GM12878 (cell line): ENCODE measurements at regions not wholly inside any gene's neighbourhood (a gene's known extent, or its start where the extent isn't known, plus 50 kb on each side); places are given as distances from the start of the nearest gene placed in this dataset.
A peak's percentile ranks its signal among the peaks of the same experiment; 100 is the strongest.

Experiments
- ATAC-seq: fragments of 200-7000 bp; cut with Tn5 transposase; 3 replicates; pipeline ENCODE4 v1.9.1; 2020; ENCODE audit warnings: mild to moderate bottlenecking, moderate library complexity
- BruUV-seq: library from RNA; stranded (reverse); fragments of 400-500 nt; replicated peaks from 2 replicates; lab custom pipeline; 2021; lab: Mats Ljungman, UMichigan
- CTCF ChIA-PET: fragments of 300-600 bp; sonication (Branson Sonifier 250); formaldehyde crosslinking; extraction: SDS; loops from one replicate; lab custom pipeline; 2021; ENCODE audit warnings: inconsistent platforms; lab: Yijun Ruan, JAX
- POLR2A ChIA-PET: fragments of 350-600 bp; formaldehyde crosslinking; extraction: SDS; loops from one replicate; lab custom pipeline; 2021; ENCODE audit warnings: inconsistent platforms; lab: Charles Lee
- RAD21 ChIA-PET: fragments of 300-600 bp; sonication (Branson Sonifier 250); formaldehyde crosslinking; loops from one replicate; lab custom pipeline; 2023; ENCODE audit warnings: antibody characterized with exemption; ENCODE audit not compliant: unreplicated experiment; lab: Charles Lee
- SMC1A ChIA-PET: fragments of 300-600 bp; sonication (Branson Sonifier 250); formaldehyde crosslinking; loops from one replicate; lab custom pipeline; 2023; ENCODE audit not compliant: unreplicated experiment, uncharacterized antibody; lab: Charles Lee
- DNase-seq: peaks from one replicate; pipeline ENCODE4 v3.0.0-alpha.2; 2011; ENCODE audit warnings: low read depth, low spot score
- FAIRE-seq: peaks from 3 replicates; lab custom pipeline; 2011; peaks lifted over from hg19 to GRCh38; lab: Jason Lieb, UNC
- H2AFZ ChIP-seq: 2 replicates; pipeline ENCODE4 v1.6.0; 2011; ENCODE audit warnings: low read depth, low read length, control low read depth; ENCODE audit not compliant: control insufficient read depth
- H3K27ac ChIP-seq: 2 replicates; pipeline ENCODE4 v1.5.1; 2011; ENCODE audit warnings: control low read depth; ENCODE audit not compliant: control insufficient read depth, insufficient read depth
- H3K27me3 ChIP-seq, 2 experiments: replicated peaks in 1 of 2; 2 replicates each; pipeline versions ENCODE4 v1.6.0 to v1.6.1; 2011; ENCODE audit warnings: low read length in 1 of 2; ENCODE audit not compliant: control insufficient read depth in 2 of 2, insufficient read depth in 2 of 2
- H3K36me3 ChIP-seq, 2 experiments: 2 replicates each; pipeline ENCODE4 v1.5.1; 2011; ENCODE audit warnings: low read length in 1 of 2; ENCODE audit not compliant: control insufficient read depth in 2 of 2, insufficient read depth in 2 of 2
- H3K4me1 ChIP-seq: 2 replicates; pipeline ENCODE4 v1.6.1; 2011; ENCODE audit warnings: mild to moderate bottlenecking, low read length, moderate library complexity, mixed read lengths; ENCODE audit not compliant: control insufficient read depth, insufficient read depth
- H3K4me2 ChIP-seq: 2 replicates; pipeline ENCODE4 v1.6.0; 2011; ENCODE audit warnings: control low read depth; ENCODE audit not compliant: control insufficient read depth, insufficient read depth
- H3K4me3 ChIP-seq: fragments of 200-600 bp; sonication (generic); 2 replicates; pipeline ENCODE4 v1.5.1; 2016
- H3K79me2 ChIP-seq: 2 replicates; pipeline ENCODE4 v1.6.0; 2011; ENCODE audit warnings: low read length; ENCODE audit not compliant: control insufficient read depth, insufficient read depth
- H3K9ac ChIP-seq: 2 replicates; pipeline ENCODE4 v1.8.0; 2011; ENCODE audit warnings: low read length, control low read depth, mixed read lengths; ENCODE audit not compliant: control insufficient read depth, insufficient read depth
- H3K9me3 ChIP-seq: replicated peaks from 3 replicates; pipeline ENCODE4 v1.5.1; 2011; ENCODE audit warnings: mild to moderate bottlenecking, low read length; ENCODE audit not compliant: control insufficient read depth, insufficient read depth
- H4K20me1 ChIP-seq: 2 replicates; pipeline ENCODE4 v1.6.0; 2011; ENCODE audit not compliant: control insufficient read depth, insufficient read depth
- CREB1 ChIP-seq: IDR thresholded peaks from 2 replicates; pipeline ENCODE4 v1.6.1; 2012; ENCODE audit warnings: low read depth, mild to moderate bottlenecking, inconsistent platforms
- ELK1 ChIP-seq: IDR thresholded peaks from 2 replicates; pipeline ENCODE4 v1.6.1; 2012; ENCODE audit warnings: low read depth, low read length, improper control_type of control experiment
- GATAD2B ChIP-seq: fragments of 450-650 bp; conservative IDR thresholded peaks from 2 replicates; pipeline ENCODE4 v1.6.1; 2017; ENCODE audit warnings: low read depth, mild to moderate bottlenecking, moderate library complexity
- SP1 ChIP-seq: IDR thresholded peaks from one replicate; pipeline ENCODE4 v1.6.1; 2011; ENCODE audit warnings: low read depth, low read length
- WGBS: methylation state at CpG from one replicate; pipeline ENCODE4 v1.1.6; 2016; ENCODE audit warnings: low lambda C conversion rate; ENCODE audit not compliant: insufficient replicate concordance, insufficient coverage; ENCODE audit errors: missing lambda C conversion rate; 5-methylcytosine and 5-hydroxymethylcytosine counted together
- in situ Hi-C: fragments of 300-500 bp; cut with MboI; formaldehyde crosslinking; loops from 9 replicates; pipeline ENCODE4 v1.14.3; 2018; ENCODE audit warnings: mixed read lengths
- intact Hi-C: fragments of 100-400 bp; cut with micrococcal nuclease; formaldehyde crosslinking; loops from one replicate; pipeline ENCODE4 v1.14.2; 2022; ENCODE audit not compliant: unreplicated experiment
- TF ChIP-seq, protein P1 (sequence below): fragments of 450-650 bp; IDR thresholded peaks from 2 replicates; pipeline ENCODE4 v1.6.1; 2017; ENCODE audit warnings: borderline replicate concordance

GRCh38 chr6:22401206-22401605, 104.4 kb upstream of the PRL start:
- no peak overlapping the region for H3K4me3 ChIP-seq
- H3K9ac ChIP-seq, result no peak overlapping the region
- ChIA-PET CTCF (no interaction called here), POLR2A (interaction anchor here (0.6 kb wide), 1 partner anchor 12 kb away, joined by 3 read pairs; no protein-coding TSS in a partner anchor), RAD21 (no interaction called here), SMC1A (interaction anchor here (1.0 kb wide), 1 partner anchor 336 kb away, joined by 3 read pairs; no protein-coding TSS in a partner anchor)
- DNase-seq (no peak), FAIRE-seq (no peak), ATAC-seq (no peak)
- no peak overlapping the region for H2AFZ ChIP-seq
- H3K79me2 ChIP-seq, result no peaks in the 10 kb centered on the region
- no peaks in the 10 kb centered on the region; the same call in 2 of the 3 replicates for H3K9me3 ChIP-seq
- no peaks in the 10 kb centered on the region for H4K20me1 ChIP-seq
- no peak overlapping the region for H3K4me2 ChIP-seq
- H3K27ac ChIP-seq, result no peak overlapping the region
- TF ChIP-seq SP1 (no peak), GATAD2B (no peak)
- in situ Hi-C loops, result no loop called here
- H3K27me3 ChIP-seq, result no peaks in the 10 kb centered on the region
- intact Hi-C loops, result no loop called here
- BruUV-seq, result no TSS peak
- no peaks in the 10 kb centered on the region for H3K36me3 ChIP-seq
- WGBS, result 8% methylated on average over 1 of the region's 1 CpG
- no peaks in the 10 kb centered on the region for H3K4me1 ChIP-seq

- no peak for ATAC-seq
- WGBS, result 3% methylated on average over 2 of the region's 2 CpGs
- H3K27me3 ChIP-seq, result no peaks in the 10 kb centered on the region
- ChIA-PET SMC1A (interaction anchor here (0.9 kb wide), 1 partner anchor 44 kb away, joined by 3 read pairs; no protein-coding TSS in a partner anchor), POLR2A (no interaction called here), CTCF (interaction anchor here (0.9 kb wide), 1 partner anchor 28 kb away, joined by 3 read pairs; no protein-coding TSS in a partner anchor), RAD21 (no interaction called here)
- TF ChIP-seq, protein P1, sequence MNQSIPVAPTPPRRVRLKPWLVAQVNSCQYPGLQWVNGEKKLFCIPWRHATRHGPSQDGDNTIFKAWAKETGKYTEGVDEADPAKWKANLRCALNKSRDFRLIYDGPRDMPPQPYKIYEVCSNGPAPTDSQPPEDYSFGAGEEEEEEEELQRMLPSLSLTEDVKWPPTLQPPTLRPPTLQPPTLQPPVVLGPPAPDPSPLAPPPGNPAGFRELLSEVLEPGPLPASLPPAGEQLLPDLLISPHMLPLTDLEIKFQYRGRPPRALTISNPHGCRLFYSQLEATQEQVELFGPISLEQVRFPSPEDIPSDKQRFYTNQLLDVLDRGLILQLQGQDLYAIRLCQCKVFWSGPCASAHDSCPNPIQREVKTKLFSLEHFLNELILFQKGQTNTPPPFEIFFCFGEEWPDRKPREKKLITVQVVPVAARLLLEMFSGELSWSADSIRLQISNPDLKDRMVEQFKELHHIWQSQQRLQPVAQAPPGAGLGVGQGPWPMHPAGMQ, result no peak
- TF ChIP-seq CREB1, result no peak
- TF ChIP-seq ELK1, result no peak
- H3K9ac ChIP-seq, result no peak overlapping the region
- no peak overlapping the region for H3K4me3 ChIP-seq
- no peak overlapping the region for H3K4me2 ChIP-seq
- no peak overlapping the region for H2AFZ ChIP-seq
- H3K79me2 ChIP-seq, result no peaks in the 10 kb centered on the region
- no peak for DNase-seq
- no peaks in the 10 kb centered on the region for H4K20me1 ChIP-seq
- in situ Hi-C loops (no loop called here), intact Hi-C loops (no loop called here)
- H3K4me1 ChIP-seq, result no peaks in the 10 kb centered on the region
- TSS peak; percentile 58 for BruUV-seq
- no peak overlapping the region for H3K27ac ChIP-seq
- H3K36me3 ChIP-seq, result no peaks in the 10 kb centered on the region
- no peaks in the 10 kb centered on the region; the same call in 2 of the 3 replicates for H3K9me3 ChIP-seq
- no peak for FAIRE-seq
Observed at GRCh38 chr6:22401932-22402331, 105.1 kb upstream of the PRL start.
